ENCODE measurements at regions not wholly inside any gene's neighbourhood (a gene's known extent, or its start where the extent isn't known, plus 50 kb on each side); places are given as distances from the start of the nearest gene placed in this dataset.

DNA sequence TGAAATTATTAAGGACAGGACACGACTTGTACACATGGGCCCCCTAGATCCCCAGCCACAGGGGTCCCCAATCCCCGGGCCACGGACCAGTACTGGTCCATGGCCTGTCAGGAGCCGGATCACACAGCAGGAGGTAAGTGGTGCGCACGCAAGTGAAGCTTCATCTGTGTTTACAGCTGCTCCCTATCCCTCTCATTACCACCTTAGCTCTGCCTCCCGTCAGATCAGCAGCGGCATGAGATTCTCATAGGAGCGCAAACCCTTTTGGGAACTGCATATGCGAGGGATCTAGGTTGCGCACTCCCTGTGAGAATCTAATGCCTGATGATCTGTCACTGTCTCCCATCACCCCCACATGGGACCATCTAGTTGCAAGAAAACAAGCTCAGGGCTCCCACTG lies 137.8 kb upstream of the ZFHX3 start:
- TF ChIP-seq POLR2AphosphoS5 (IDR thresholded peaks at IDR 0.05) (no peak), EP300 (IDR thresholded peaks at IDR 0.05) (no peak)
- TF ChIP-seq, protein P1, sequence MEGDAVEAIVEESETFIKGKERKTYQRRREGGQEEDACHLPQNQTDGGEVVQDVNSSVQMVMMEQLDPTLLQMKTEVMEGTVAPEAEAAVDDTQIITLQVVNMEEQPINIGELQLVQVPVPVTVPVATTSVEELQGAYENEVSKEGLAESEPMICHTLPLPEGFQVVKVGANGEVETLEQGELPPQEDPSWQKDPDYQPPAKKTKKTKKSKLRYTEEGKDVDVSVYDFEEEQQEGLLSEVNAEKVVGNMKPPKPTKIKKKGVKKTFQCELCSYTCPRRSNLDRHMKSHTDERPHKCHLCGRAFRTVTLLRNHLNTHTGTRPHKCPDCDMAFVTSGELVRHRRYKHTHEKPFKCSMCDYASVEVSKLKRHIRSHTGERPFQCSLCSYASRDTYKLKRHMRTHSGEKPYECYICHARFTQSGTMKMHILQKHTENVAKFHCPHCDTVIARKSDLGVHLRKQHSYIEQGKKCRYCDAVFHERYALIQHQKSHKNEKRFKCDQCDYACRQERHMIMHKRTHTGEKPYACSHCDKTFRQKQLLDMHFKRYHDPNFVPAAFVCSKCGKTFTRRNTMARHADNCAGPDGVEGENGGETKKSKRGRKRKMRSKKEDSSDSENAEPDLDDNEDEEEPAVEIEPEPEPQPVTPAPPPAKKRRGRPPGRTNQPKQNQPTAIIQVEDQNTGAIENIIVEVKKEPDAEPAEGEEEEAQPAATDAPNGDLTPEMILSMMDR (IDR thresholded peaks at IDR 0.05) = no peak
